ENCODE measurements at regions not wholly inside any gene's neighbourhood (a gene's known extent, or its start where the extent isn't known, plus 50 kb on each side); places are given as distances from the start of the nearest gene placed in this dataset.

DNA sequence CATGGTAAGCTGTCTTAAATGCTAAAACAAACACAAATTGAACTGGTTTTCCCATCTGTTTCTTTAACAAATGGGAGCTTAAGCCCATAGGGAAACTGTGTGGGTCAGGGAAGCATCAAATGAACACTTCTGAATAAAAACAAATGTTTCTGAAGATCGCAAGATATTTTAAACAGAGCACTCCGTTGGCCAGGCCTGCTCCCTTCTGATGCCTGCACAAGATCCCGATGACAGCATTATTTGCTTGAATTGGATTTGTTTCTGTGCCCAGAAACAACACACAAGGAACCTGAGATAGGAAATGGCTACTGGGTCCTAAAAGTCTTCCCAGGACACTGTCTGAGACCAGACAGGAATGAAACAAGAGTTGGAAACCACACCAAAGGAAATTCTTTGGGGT, 425.8 kb upstream of the ZFHX3 start:
- TF ChIP-seq TAF1 (IDR thresholded peaks at IDR 0.05; ENCODE audit: borderline replicate concordance, low read depth, low read length) = no peak
- no peak for TF ChIP-seq POLR2A (IDR thresholded peaks at IDR 0.05; ENCODE audit: low read depth, low read length)
- no peak for TF ChIP-seq POLR2AphosphoS5 (IDR thresholded peaks at IDR 0.05; ENCODE audit: low read depth, low read length)
